GM13977 (cell line): ENCODE measurements at regions not wholly inside any gene's neighbourhood (a gene's known extent, or its start where the extent isn't known, plus 50 kb on each side); places are given as distances from the start of the nearest gene placed in this dataset.
A peak's percentile ranks its signal among the peaks of the same experiment; 100 is the strongest.

Experiments
- DNase-seq: peaks from one replicate; pipeline ENCODE4 v3.0.0; 2012; ENCODE audit warnings: low spot score
- CTCF ChIP-seq: IDR thresholded peaks from 2 replicates; pipeline ENCODE4 v1.5.1; 2012; ENCODE audit warnings: mild to moderate bottlenecking, control low read depth; ENCODE audit not compliant: insufficient read depth; ENCODE audit errors: extremely low read depth, missing control alignments
- in situ Hi-C: fragments of 300-500 bp; cut with MboI; formaldehyde crosslinking; loops from one replicate; pipeline ENCODE4 v1.12.0; 2022; ENCODE audit warnings: low sequenced_read_pairs, low pct_unique_long_range_greater_than_20kb, mixed read lengths, inconsistent platforms; ENCODE audit not compliant: unreplicated experiment

GRCh38 chr10:52483587-52483986, 169.5 kb downstream of the DKK1 start:
- no peak for DNase-seq
- TF ChIP-seq CTCF, result no peak
- in situ Hi-C loops, result loop anchor here (10.0 kb wide), 1 partner anchor 169 kb away; the partner anchor contains the start of gene DKK1

GRCh38 chr10:52484206-52485065, 170.4 kb downstream of the DKK1 start:
- DNase-seq, result no peak
- TF ChIP-seq CTCF, result no peak
- in situ Hi-C loops, result loop anchor here (10.0 kb wide), 1 partner anchor 170 kb away; the partner anchor contains the start of gene DKK1

- DNase-seq, result no peak
- TF ChIP-seq CTCF, result no peak
- in situ Hi-C loops, result loop anchor here (10.0 kb wide), 1 partner anchor 171 kb away; the partner anchor contains the start of gene DKK1
Observed at GRCh38 chr10:52485462-52485861, 171.4 kb downstream of the DKK1 start.

- DNase-seq, result no peak
- TF ChIP-seq CTCF, result no peak
- in situ Hi-C loops, result loop anchor here (10.0 kb wide), 1 partner anchor 172 kb away; the partner anchor contains the start of gene DKK1
Observed at GRCh38 chr10:52486840-52487611, 172.9 kb downstream of the DKK1 start.

- peak; percentile 17 for DNase-seq
- in situ Hi-C loops, result loop anchor here (10.0 kb wide), 1 partner anchor 174 kb away; the partner anchor contains the start of gene DKK1
- TF ChIP-seq CTCF, result peak; percentile 49
Observed at GRCh38 chr10:52488606-52489485, 174.8 kb downstream of the DKK1 start.
